Esophagus squamous epithelium (tissue), 5 donors: ENCODE measurements at regions not wholly inside any gene's neighbourhood (a gene's known extent, or its start where the extent isn't known, plus 50 kb on each side); places are given as distances from the start of the nearest gene placed in this dataset.
A peak's percentile ranks its signal among the peaks of the same experiment; 100 is the strongest.

Experiments used
- DNase-seq: peaks from one replicate; lab custom pipeline; 2025; lab: John Stamatoyannopoulos, UW
- H3K27ac ChIP-seq, 4 donors: fragments of 200-600 bp; sonication (generic); one replicate each; pipeline ENCODE4 v1.5.1; 2016 to 2019; ENCODE audit warnings: mild to moderate bottlenecking in 1 of 4
- H3K27me3 ChIP-seq, 4 donors: fragments of 200-600 bp; sonication (generic); 1 replicate in 3 of 4; 2 replicates in 1 of 4; pipeline versions ENCODE4 v1.5.1 to v1.6.0; 2017 to 2021; ENCODE audit warnings: antibody characterized with exemption in 1 of 4
- H3K36me3 ChIP-seq, 3 donors: fragments of 200-600 bp; sonication (generic); one replicate each; pipeline ENCODE4 v1.5.1; 2016 to 2019
- H3K4me1 ChIP-seq, 3 donors: fragments of 200-600 bp; sonication (generic); one replicate each; pipeline ENCODE4 v1.5.1; 2017 to 2019
- H3K4me3 ChIP-seq, 4 donors: fragments of 200-600 bp; sonication (generic); 1 replicate in 3 of 4; 2 replicates in 1 of 4; pipeline ENCODE4 v1.5.1; 2016 to 2019; ENCODE audit warnings: mild to moderate bottlenecking in 2 of 4, moderate library complexity in 1 of 4
- H3K9me3 ChIP-seq, 3 donors: fragments of 200-600 bp; sonication (generic); one replicate each; pipeline ENCODE4 v1.5.1; 2016 to 2019
- CTCF ChIP-seq, 6 experiments: fragments of 450-650 bp in 4 of 6; fragments of 200-600 bp in 2 of 6; sonication (generic) in 2 of 6; IDR thresholded peaks; one replicate each; pipeline ENCODE4 v1.5.1; 2016 to 2019; ENCODE audit warnings: antibody characterized with exemption in 6 of 6, mild to moderate bottlenecking in 4 of 6, moderate library complexity in 4 of 6
- POLR2A ChIP-seq, 4 donors: fragments of 450-650 bp; IDR thresholded peaks; one replicate each; pipeline ENCODE4 v1.6.1; 2017; ENCODE audit warnings: antibody characterized with exemption in 4 of 4, mild to moderate bottlenecking in 4 of 4, moderate library complexity in 3 of 4
- WGBS, 2 donors: methylation state at CpG; one replicate each; pipeline ENCODE4 v1.1.5; 2018; 5-methylcytosine and 5-hydroxymethylcytosine counted together
- intact Hi-C: fragments of 100-400 bp; cut with DNase I; formaldehyde crosslinking; loops from one replicate; pipeline ENCODE4 v1.15.0; 2022
- donor health status: DM: yes; HTN: yes; CAD: no.

- TF ChIP-seq POLR2A (IDR thresholded peaks at IDR 0.05): no peak
- no peak for TF ChIP-seq CTCF (IDR thresholded peaks at IDR 0.05)
- Histone ChIP-seq H3K27me3 (peaks cover 0 to 29% (median 0%) of the 10 kb centered on the region in 4 donors), H3K36me3 (no peaks in the 10 kb centered on the region), H3K27ac (no peak overlapping the region), H3K4me3 (no peak overlapping the region), H3K9me3 (no peaks in the 10 kb centered on the region), H3K4me1 (no peaks in the 10 kb centered on the region)
- WGBS, 2 donors: 44% methylated on average over 3 of the region's 3 CpGs
- DNase-seq: no peak
- intact Hi-C loops: no loop called here
These were observed 236.6 kb upstream of the CHD6 start for GRCh38 chr20:41854765-41855164.

- H3K9me3 ChIP-seq: no peaks in the 10 kb centered on the region
- no peaks in the 10 kb centered on the region for H3K4me1 ChIP-seq
- no peaks in the 10 kb centered on the region for H3K36me3 ChIP-seq
- intact Hi-C loops: no loop called here
- peaks cover 0 to 29% (median 0%) of the 10 kb centered on the region in 4 donors for H3K27me3 ChIP-seq
- H3K4me3 ChIP-seq: no peak overlapping the region
- no peak for DNase-seq
- no peak overlapping the region for H3K27ac ChIP-seq
- TF ChIP-seq POLR2A (IDR thresholded peaks at IDR 0.05) (no peak), CTCF (IDR thresholded peaks at IDR 0.05) (no peak)
- 44 to 51% methylated on average over 2 of the region's 2 CpGs for WGBS, 2 donors
These were observed 235.6 kb upstream of the CHD6 start for GRCh38 chr20:41853806-41854205.

- H3K27me3 ChIP-seq: peaks cover 0 to 16% (median 0%) of the 10 kb centered on the region in 4 donors
- TF ChIP-seq CTCF (IDR thresholded peaks at IDR 0.05) (peak in 1 of 6 experiments; percentile 20), POLR2A (IDR thresholded peaks at IDR 0.05) (no peak)
- H3K27ac ChIP-seq: no peak overlapping the region
- no peak overlapping the region for H3K4me3 ChIP-seq
- DNase-seq: no peak
- H3K9me3 ChIP-seq: no peaks in the 10 kb centered on the region
- no peaks in the 10 kb centered on the region for H3K4me1 ChIP-seq
- WGBS, 2 donors: 44 to 73% methylated on average over 3 of the region's 3 CpGs
- intact Hi-C loops: no loop called here
- H3K36me3 ChIP-seq: no peaks in the 10 kb centered on the region
These were observed 230.0 kb upstream of the CHD6 start for GRCh38 chr20:41848180-41848579.

- Histone ChIP-seq H3K4me1 (no peaks in the 10 kb centered on the region), H3K36me3 (no peaks in the 10 kb centered on the region), H3K27me3 (peaks cover 0 to 37% (median 0%) of the 10 kb centered on the region in 4 donors), H3K27ac (no peak overlapping the region), H3K9me3 (no peaks in the 10 kb centered on the region), H3K4me3 (no peak overlapping the region)
- no peak for DNase-seq
- WGBS, 2 donors: 40 to 43% methylated on average over 3 of the region's 3 CpGs
- intact Hi-C loops: no loop called here
- TF ChIP-seq POLR2A (IDR thresholded peaks at IDR 0.05): no peak
- no peak for TF ChIP-seq CTCF (IDR thresholded peaks at IDR 0.05)
These were observed 219.6 kb upstream of the CHD6 start for GRCh38 chr20:41837669-41838224.

GRCh38 chr20:41833739-41834138 lies 215.6 kb upstream of the CHD6 start:
- 59 to 73% methylated on average over 1 of the region's 1 CpG for WGBS, 2 donors
- TF ChIP-seq POLR2A (IDR thresholded peaks at IDR 0.05) (no peak), CTCF (IDR thresholded peaks at IDR 0.05) (no peak)
- intact Hi-C loops: no loop called here

More at GRCh38 chr20:41833739-41834138, 215.6 kb upstream of the CHD6 start:
- H3K36me3 ChIP-seq: no peaks in the 10 kb centered on the region
- DNase-seq: no peak
- no peaks in the 10 kb centered on the region for H3K9me3 ChIP-seq
- H3K27me3 ChIP-seq: peaks cover 0 to 23% (median 0%) of the 10 kb centered on the region in 4 donors
- H3K27ac ChIP-seq: no peak overlapping the region
- H3K4me3 ChIP-seq: no peak overlapping the region
- no peaks in the 10 kb centered on the region for H3K4me1 ChIP-seq
